ENCODE measurements at regions not wholly inside any gene's neighbourhood (a gene's known extent, or its start where the extent isn't known, plus 50 kb on each side); places are given as distances from the start of the nearest gene placed in this dataset.

GRCh38 chr9:93774331-93775102 lies 180.6 kb downstream of the BARX1 start:
- ChIA-PET POLR2A (ENCODE audit: low non-redundant PET) (no interaction called here), CTCF (no interaction called here)
- Histone ChIP-seq H3K36me3 (ENCODE audit: insufficient read depth, low read length, poor library complexity, severe bottlenecking) (no peaks in the 10 kb centered on the region), H3K27ac (ENCODE audit: low read depth, low read length, poor library complexity, severe bottlenecking) (no peak overlapping the region), H3K4me1 (ENCODE audit: insufficient read depth, low read length, poor library complexity, severe bottlenecking) (no peaks in the 10 kb centered on the region), H3K9me3 (ENCODE audit: low read depth, low read length, poor library complexity, severe bottlenecking) (no peaks in the 10 kb centered on the region), H3K4me3 (ENCODE audit: low read depth, low read length, poor library complexity, severe bottlenecking) (no peak overlapping the region), H3K27me3 (replicated peaks; ENCODE audit: insufficient read depth, low read depth, low read length, poor library complexity) (no peaks in the 10 kb centered on the region)
- DNase-seq (ENCODE audit: low spot score), result no peak
- no TSS peak for BruUV-seq (replicated peaks)
- TF ChIP-seq CTCF (conservative IDR thresholded peaks at IDR 0.05; ENCODE audit: low read depth, low read length) (no peak), EZH2 (IDR thresholded peaks at IDR 0.05; ENCODE audit: borderline replicate concordance, low read depth, low read length, poor library complexity, severe bottlenecking) (no peak)
- intact Hi-C loops (cut with micrococcal nuclease; ENCODE audit: unreplicated experiment), result no loop called here

GRCh38 chr9:93771276-93771675 lies 183.9 kb downstream of the BARX1 start:
- no peak overlapping the region for H3K4me3 ChIP-seq (ENCODE audit: low read depth, low read length, poor library complexity, severe bottlenecking)
- CTCF ChIA-PET, result no interaction called here
- POLR2A ChIA-PET (ENCODE audit: low non-redundant PET), result no interaction called here
- no peaks in the 10 kb centered on the region for H3K36me3 ChIP-seq (ENCODE audit: insufficient read depth, low read length, poor library complexity, severe bottlenecking)
- intact Hi-C loops (cut with micrococcal nuclease; ENCODE audit: unreplicated experiment), result no loop called here
- no peaks in the 10 kb centered on the region for H3K27me3 ChIP-seq (replicated peaks; ENCODE audit: insufficient read depth, low read depth, low read length, poor library complexity)
- TF ChIP-seq CTCF (conservative IDR thresholded peaks at IDR 0.05; ENCODE audit: low read depth, low read length), result no peak
- TF ChIP-seq EZH2 (IDR thresholded peaks at IDR 0.05; ENCODE audit: borderline replicate concordance, low read depth, low read length, poor library complexity, severe bottlenecking), result no peak
- no peaks in the 10 kb centered on the region for H3K4me1 ChIP-seq (ENCODE audit: insufficient read depth, low read length, poor library complexity, severe bottlenecking)
- BruUV-seq (replicated peaks), result no TSS peak
- H3K27ac ChIP-seq (ENCODE audit: low read depth, low read length, poor library complexity, severe bottlenecking), result no peak overlapping the region
- DNase-seq (ENCODE audit: low spot score), result no peak
- no peaks in the 10 kb centered on the region for H3K9me3 ChIP-seq (ENCODE audit: low read depth, low read length, poor library complexity, severe bottlenecking)

- H3K4me1 ChIP-seq (ENCODE audit: insufficient read depth, low read length, poor library complexity, severe bottlenecking), result no peaks in the 10 kb centered on the region
- no TSS peak for BruUV-seq (replicated peaks)
- POLR2A ChIA-PET (ENCODE audit: low non-redundant PET), result no interaction called here
- peaks cover 4% of the 10 kb centered on the region for H3K9me3 ChIP-seq (ENCODE audit: low read depth, low read length, poor library complexity, severe bottlenecking)
- H3K27ac ChIP-seq (ENCODE audit: low read depth, low read length, poor library complexity, severe bottlenecking), result no peak overlapping the region
- TF ChIP-seq EZH2 (IDR thresholded peaks at IDR 0.05; ENCODE audit: borderline replicate concordance, low read depth, low read length, poor library complexity, severe bottlenecking) (no peak), CTCF (conservative IDR thresholded peaks at IDR 0.05; ENCODE audit: low read depth, low read length) (no peak)
- H3K4me3 ChIP-seq (ENCODE audit: low read depth, low read length, poor library complexity, severe bottlenecking), result no peak overlapping the region
- no peaks in the 10 kb centered on the region for H3K36me3 ChIP-seq (ENCODE audit: insufficient read depth, low read length, poor library complexity, severe bottlenecking)
- CTCF ChIA-PET, result no interaction called here
- no peaks in the 10 kb centered on the region for H3K27me3 ChIP-seq (replicated peaks; ENCODE audit: insufficient read depth, low read depth, low read length, poor library complexity)
- intact Hi-C loops (cut with micrococcal nuclease; ENCODE audit: unreplicated experiment), result no loop called here
- no peak for DNase-seq (ENCODE audit: low spot score)
Measured at GRCh38 chr9:93761822-93762221, 185.4 kb downstream of the PHF2 start.

All from A673 (cell line).